Keratinocyte (primary cell): ENCODE measurements at regions not wholly inside any gene's neighbourhood (a gene's known extent, or its start where the extent isn't known, plus 50 kb on each side); places are given as distances from the start of the nearest gene placed in this dataset.

Source experiments
- DNase-seq: peaks from one replicate; pipeline ENCODE4 v3.0.0-alpha.2; 2011; ENCODE audit warnings: low read depth, missing footprints, low spot score
- FAIRE-seq: peaks from 2 replicates; lab custom pipeline; 2011; peaks lifted over from hg19 to GRCh38; lab: Jason Lieb, UNC
- H2AFZ ChIP-seq: 2 replicates; pipeline ENCODE4 v1.6.0; 2012; ENCODE audit warnings: low read length, control low read depth, inconsistent platforms; ENCODE audit not compliant: control insufficient read depth
- H3K27ac ChIP-seq: 2 replicates; pipeline ENCODE4 v1.5.1; 2011; ENCODE audit warnings: low read length; ENCODE audit not compliant: control insufficient read depth, insufficient read depth
- H3K27me3 ChIP-seq: 3 replicates; pipeline ENCODE4 v1.6.0; 2011; ENCODE audit warnings: low read length; ENCODE audit not compliant: control insufficient read depth, insufficient read depth; ENCODE audit errors: extremely low read depth
- H3K36me3 ChIP-seq, 2 experiments: 2 replicates in 1 of 2; 3 replicates in 1 of 2; pipeline ENCODE4 v1.5.1; 2011; ENCODE audit warnings: low read length in 2 of 2, mild to moderate bottlenecking in 1 of 2; ENCODE audit not compliant: control insufficient read depth in 2 of 2, insufficient read depth in 2 of 2; ENCODE audit errors: extremely low read depth in 1 of 2
- H3K4me1 ChIP-seq: 3 replicates; pipeline ENCODE4 v1.5.1; 2011; ENCODE audit warnings: low read length; ENCODE audit not compliant: control insufficient read depth, insufficient read depth; ENCODE audit errors: extremely low read depth
- H3K4me2 ChIP-seq: 3 replicates; pipeline ENCODE4 v1.6.0; 2011; ENCODE audit warnings: low read depth, low read length; ENCODE audit not compliant: control insufficient read depth, insufficient read depth; ENCODE audit errors: extremely low read depth
- H3K4me3 ChIP-seq, 3 experiments: fragments of 200-600 bp in 1 of 3; sonication (generic) in 1 of 3; 2 replicates in 2 of 3; 3 replicates in 1 of 3; pipeline ENCODE4 v1.5.1; 2011 to 2016; ENCODE audit warnings: low read length in 3 of 3, mild to moderate bottlenecking in 3 of 3, control low read depth in 2 of 3, inconsistent platforms in 1 of 3, low read depth in 1 of 3, mixed read lengths in 1 of 3, mixed run types in 1 of 3, moderate library complexity in 1 of 3; ENCODE audit not compliant: control insufficient read depth in 2 of 3, insufficient read depth in 2 of 3; ENCODE audit errors: extremely low read depth in 1 of 3
- H3K79me2 ChIP-seq: 2 replicates; pipeline ENCODE4 v1.6.0; 2012; ENCODE audit warnings: low read length; ENCODE audit not compliant: control insufficient read depth, insufficient read depth
- H3K9ac ChIP-seq: 3 replicates; pipeline ENCODE4 v1.6.0; 2011; ENCODE audit warnings: low read length; ENCODE audit not compliant: control insufficient read depth, insufficient read depth; ENCODE audit errors: extremely low read depth
- H3K9me1 ChIP-seq: 3 replicates; pipeline ENCODE4 v1.6.0; 2011; ENCODE audit warnings: low read length; ENCODE audit not compliant: control insufficient read depth, insufficient read depth; ENCODE audit errors: extremely low read depth
- H3K9me3 ChIP-seq: 2 replicates; pipeline ENCODE4 v1.5.1; 2012; ENCODE audit warnings: low read depth, low read length; ENCODE audit not compliant: control insufficient read depth
- H4K20me1 ChIP-seq: 3 replicates; pipeline ENCODE4 v1.6.0; 2011; ENCODE audit warnings: low read length; ENCODE audit not compliant: control insufficient read depth, insufficient read depth; ENCODE audit errors: extremely low read depth
- EZH2 ChIP-seq: IDR thresholded peaks from one replicate; pipeline ENCODE4 v1.6.1; 2012; ENCODE audit warnings: inconsistent platforms, mild to moderate bottlenecking, low read length, moderate library complexity
- dilution Hi-C: fragments of 300-500 bp; cut with MboI; formaldehyde crosslinking; loops from one replicate; pipeline ENCODE4 v1.7.0; 2020; ENCODE audit warnings: low sequenced_read_pairs; ENCODE audit not compliant: extremely low pct_ligation_motif_present
- TF ChIP-seq, protein P1 (sequence below), 3 experiments: IDR thresholded peaks in 1 of 3; conservative IDR thresholded peaks in 1 of 3; optimal IDR thresholded peaks in 1 of 3; 2 replicates in 2 of 3; 3 replicates in 1 of 3; pipeline versions ENCODE3 to v1.5.1; 2011; ENCODE audit warnings: low read length in 3 of 3, mild to moderate bottlenecking in 3 of 3, moderate library complexity in 2 of 3, control low read depth in 1 of 3, inconsistent platforms in 1 of 3; ENCODE audit not compliant: insufficient read depth in 2 of 3; ENCODE audit errors: extremely low read depth in 1 of 3

DNA sequence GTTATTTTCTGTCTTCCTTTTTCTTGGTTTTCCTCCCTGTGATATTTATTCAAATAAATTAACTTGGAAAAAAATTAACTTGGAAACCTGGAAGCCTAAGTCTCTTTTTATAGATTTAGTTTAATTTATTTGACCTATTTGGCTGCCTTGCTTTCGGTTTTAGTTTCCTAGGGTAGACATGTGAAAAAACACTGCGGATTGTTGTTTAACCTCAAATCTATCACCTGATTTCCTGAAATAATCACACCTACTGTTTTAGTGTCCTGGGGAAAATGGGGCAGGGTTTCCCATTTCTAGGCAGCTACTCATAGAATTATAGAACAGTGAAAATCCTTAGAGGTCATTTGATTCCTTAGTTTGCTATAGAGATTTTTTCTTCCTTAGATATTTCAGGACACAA lies 412.4 kb downstream of the PCDH17 start:
- Histone ChIP-seq H3K9ac (no peak overlapping the region), H3K9me1 (no peaks in the 10 kb centered on the region), H3K4me1 (no peaks in the 10 kb centered on the region), H3K9me3 (peaks cover 2% of the 10 kb centered on the region), H3K36me3 (no peaks in the 10 kb centered on the region), H3K27me3 (no peaks in the 10 kb centered on the region), H3K4me2 (no peak overlapping the region), H4K20me1 (no peaks in the 10 kb centered on the region), H3K79me2 (no peaks in the 10 kb centered on the region), H3K27ac (no peak overlapping the region), H2AFZ (no peak overlapping the region), H3K4me3 (no peak overlapping the region)
- FAIRE-seq (no peak), DNase-seq (no peak)
- dilution Hi-C loops = no loop called here
- TF ChIP-seq EZH2 = no peak
- TF ChIP-seq, protein P1, sequence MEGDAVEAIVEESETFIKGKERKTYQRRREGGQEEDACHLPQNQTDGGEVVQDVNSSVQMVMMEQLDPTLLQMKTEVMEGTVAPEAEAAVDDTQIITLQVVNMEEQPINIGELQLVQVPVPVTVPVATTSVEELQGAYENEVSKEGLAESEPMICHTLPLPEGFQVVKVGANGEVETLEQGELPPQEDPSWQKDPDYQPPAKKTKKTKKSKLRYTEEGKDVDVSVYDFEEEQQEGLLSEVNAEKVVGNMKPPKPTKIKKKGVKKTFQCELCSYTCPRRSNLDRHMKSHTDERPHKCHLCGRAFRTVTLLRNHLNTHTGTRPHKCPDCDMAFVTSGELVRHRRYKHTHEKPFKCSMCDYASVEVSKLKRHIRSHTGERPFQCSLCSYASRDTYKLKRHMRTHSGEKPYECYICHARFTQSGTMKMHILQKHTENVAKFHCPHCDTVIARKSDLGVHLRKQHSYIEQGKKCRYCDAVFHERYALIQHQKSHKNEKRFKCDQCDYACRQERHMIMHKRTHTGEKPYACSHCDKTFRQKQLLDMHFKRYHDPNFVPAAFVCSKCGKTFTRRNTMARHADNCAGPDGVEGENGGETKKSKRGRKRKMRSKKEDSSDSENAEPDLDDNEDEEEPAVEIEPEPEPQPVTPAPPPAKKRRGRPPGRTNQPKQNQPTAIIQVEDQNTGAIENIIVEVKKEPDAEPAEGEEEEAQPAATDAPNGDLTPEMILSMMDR (optimal IDR thresholded peaks at IDR 0.05 in 1 of 3, IDR thresholded peaks at IDR 0.05 in 1 of 3, conservative IDR thresholded peaks at IDR 0.05 in 1 of 3; ENCODE audit: extremely low read depth in 1 of 3, insufficient read depth in 2 of 3, low read length in 3 of 3) = no peak

DNA sequence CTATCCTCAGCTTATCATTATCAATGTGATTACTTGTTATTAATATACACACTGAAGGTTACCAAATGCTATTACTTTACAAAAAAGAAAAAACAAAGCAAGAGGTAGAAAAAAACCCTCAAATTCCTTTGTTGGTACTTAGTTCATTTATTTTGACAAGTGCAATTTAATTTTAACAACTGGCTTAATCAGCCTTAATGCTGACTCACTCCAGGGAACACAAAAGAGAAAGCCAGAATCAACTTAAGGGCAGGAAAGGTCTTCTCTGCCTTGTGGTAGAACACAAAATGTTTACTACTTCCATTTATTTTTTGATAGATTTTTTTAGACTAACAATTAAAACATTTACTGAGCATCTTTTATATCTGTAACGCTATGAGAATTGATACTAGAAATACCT lies 417.1 kb downstream of the PCDH17 start:
- dilution Hi-C loops = no loop called here
- no peaks in the 10 kb centered on the region for H3K4me1 ChIP-seq
- no peaks in the 10 kb centered on the region for H3K9me1 ChIP-seq
- no peak overlapping the region for H2AFZ ChIP-seq
- FAIRE-seq = no peak
- H3K4me2 ChIP-seq = no peak overlapping the region
- H3K79me2 ChIP-seq = no peaks in the 10 kb centered on the region
- no peaks in the 10 kb centered on the region for H4K20me1 ChIP-seq
- DNase-seq = no peak
- H3K27ac ChIP-seq = no peak overlapping the region
- peaks cover 2% of the 10 kb centered on the region for H3K9me3 ChIP-seq
- no peak overlapping the region for H3K9ac ChIP-seq
- H3K36me3 ChIP-seq = no peaks in the 10 kb centered on the region
- TF ChIP-seq, protein P1 (optimal IDR thresholded peaks at IDR 0.05 in 1 of 3, IDR thresholded peaks at IDR 0.05 in 1 of 3, conservative IDR thresholded peaks at IDR 0.05 in 1 of 3; ENCODE audit: extremely low read depth in 1 of 3, insufficient read depth in 2 of 3, low read length in 3 of 3) = no peak
- no peak for TF ChIP-seq EZH2
- H3K4me3 ChIP-seq = no peak overlapping the region
- H3K27me3 ChIP-seq = no peaks in the 10 kb centered on the region
